NCI-H526 (cell line): ENCODE measurements at regions not wholly inside any gene's neighbourhood (a gene's known extent, or its start where the extent isn't known, plus 50 kb on each side); places are given as distances from the start of the nearest gene placed in this dataset.
"Not testable (repeated sequence)": the region's sequence is repeated elsewhere in the genome, so short reads cannot be mapped to it uniquely, and the experiment has no call there.

ENCODE experiments used
- DNase-seq, 2 experiments: peaks; one replicate each; lab custom pipeline; 2025; lab: John Stamatoyannopoulos, UW

- DNase-seq, result no peak
Measured at GRCh38 chr6:113750151-113750855, 106.8 kb upstream of the MARCKS start.

DNA sequence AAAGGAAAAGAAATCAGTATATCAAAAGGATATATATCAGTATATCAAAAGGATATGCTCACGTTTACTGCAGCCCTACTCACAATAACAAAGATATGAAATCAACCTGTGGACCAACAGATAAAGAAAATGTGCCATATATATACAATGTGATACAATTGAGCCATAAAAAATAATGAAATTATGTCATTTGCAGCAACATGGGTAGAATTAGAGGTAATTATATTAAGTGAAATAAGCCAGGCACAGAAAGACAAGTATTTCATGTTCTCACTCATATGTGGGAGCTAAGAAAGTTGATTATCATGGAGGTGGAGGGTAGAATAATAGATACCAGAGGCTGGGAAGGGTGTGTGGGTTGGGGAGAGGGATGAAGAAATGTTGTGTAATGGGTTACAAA lies 102.9 kb upstream of the MARCKS start:
- no peak for DNase-seq

GRCh38 chr6:113755449-113756289 lies 101.5 kb upstream of the MARCKS start:
- DNase-seq, result no peak

DNA sequence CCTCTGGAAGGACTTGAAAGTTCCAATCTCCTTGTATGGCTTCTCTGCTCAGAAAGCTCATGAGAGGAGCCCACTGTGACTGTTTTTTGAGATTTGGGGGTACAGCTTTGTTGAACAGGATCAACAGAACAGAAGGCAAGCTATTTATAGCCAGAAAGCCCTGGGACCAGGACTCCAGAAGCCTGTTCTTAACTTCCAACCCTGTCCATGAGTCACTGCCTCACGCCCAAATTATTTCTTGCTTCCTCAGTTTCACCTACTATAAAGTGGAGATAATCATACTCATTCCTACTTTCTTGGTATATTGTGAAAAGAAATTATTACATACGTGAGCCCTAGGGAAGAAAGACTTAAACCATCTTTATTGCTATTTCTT lies 100.9 kb upstream of the MARCKS start:
- no peak for DNase-seq

GRCh38 chr6:113758214-113758613 lies 98.9 kb upstream of the MARCKS start:
- DNase-seq, result no peak

DNA sequence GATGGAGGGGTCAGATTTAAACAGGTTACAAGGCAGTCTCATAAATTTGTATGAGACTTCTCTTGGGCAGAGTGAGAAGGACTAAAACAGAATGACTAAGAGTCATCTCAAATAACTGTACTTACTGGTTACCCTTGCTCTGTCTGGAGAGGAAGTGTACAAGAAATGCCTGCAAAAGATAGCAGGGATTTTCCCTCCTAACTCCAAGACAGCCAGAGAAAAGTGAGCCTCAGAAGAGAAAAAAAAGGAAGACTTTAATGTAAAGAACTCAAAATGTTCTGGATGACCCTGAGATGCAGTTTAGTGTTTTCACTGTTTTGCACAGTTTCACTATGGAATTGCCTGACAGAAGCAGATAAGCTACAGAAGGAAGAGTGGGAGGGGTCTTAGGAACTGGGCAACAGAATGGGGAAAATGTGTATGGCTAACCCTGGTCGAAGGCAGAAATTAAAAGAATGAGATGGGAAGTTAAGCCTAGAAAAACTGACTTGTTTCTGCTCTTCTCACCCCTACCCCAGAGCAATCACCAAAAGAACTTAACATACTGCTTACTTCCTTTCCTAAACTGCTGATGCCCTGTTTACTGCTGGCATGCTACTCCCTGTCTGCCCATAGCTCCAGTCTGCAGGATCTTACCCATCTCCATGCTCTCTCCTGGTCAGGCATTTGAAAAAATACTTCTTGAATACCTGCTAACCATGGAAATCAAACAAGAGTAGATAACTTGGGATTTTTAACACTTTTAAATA lies 98.1 kb upstream of the MARCKS start:
- no peak for DNase-seq

GRCh38 chr6:113762641-113763040 lies 94.5 kb upstream of the MARCKS start:
- DNase-seq, result no peak

DNA sequence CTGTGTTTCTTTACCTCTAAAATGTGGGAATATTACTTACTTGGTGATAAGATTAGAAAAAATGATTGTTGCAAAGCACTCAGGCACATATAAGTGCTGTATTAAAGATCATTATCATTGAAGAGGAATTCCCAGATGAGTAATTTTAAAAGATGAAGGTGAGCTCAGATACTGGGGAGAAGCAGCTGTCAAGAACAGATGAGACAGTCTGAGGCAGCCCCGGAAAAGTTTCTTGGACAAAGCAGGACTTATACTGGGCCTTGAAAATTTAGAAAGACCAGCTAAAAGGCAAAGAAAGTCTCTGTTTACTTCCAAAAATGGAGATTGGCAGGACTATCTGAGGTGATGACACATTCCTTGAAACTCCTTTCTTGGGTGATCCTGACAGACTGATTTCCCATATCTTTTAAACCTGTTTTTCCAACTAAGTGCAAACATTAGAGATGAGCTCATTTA lies 93.8 kb upstream of the MARCKS start:
- DNase-seq, result no peak

- DNase-seq, result no peak
Measured at GRCh38 chr6:113763876-113764275, 93.3 kb upstream of the MARCKS start.

DNA sequence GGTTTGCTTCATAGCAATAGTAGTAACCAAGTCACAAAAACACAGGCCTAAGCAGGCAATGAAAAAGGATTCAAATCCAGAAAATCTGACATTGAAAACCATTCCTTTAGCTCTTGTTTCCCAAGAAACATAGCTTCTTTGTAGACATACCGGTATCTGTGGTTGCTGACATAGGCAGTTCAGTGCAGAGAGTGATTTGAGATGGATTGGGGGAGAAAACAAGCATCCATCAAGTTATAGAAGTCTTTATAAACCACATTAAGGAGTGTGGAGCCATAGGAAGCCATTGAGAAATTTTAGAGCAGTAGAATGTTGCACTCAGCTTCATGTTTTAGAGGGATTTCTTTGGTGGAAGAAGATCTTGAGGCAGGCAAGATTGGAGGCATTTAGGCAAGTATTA lies 91.2 kb upstream of the MARCKS start:
- no peak for DNase-seq

- no peak for DNase-seq
Measured at GRCh38 chr6:113767985-113768384, 89.2 kb upstream of the MARCKS start.

DNA sequence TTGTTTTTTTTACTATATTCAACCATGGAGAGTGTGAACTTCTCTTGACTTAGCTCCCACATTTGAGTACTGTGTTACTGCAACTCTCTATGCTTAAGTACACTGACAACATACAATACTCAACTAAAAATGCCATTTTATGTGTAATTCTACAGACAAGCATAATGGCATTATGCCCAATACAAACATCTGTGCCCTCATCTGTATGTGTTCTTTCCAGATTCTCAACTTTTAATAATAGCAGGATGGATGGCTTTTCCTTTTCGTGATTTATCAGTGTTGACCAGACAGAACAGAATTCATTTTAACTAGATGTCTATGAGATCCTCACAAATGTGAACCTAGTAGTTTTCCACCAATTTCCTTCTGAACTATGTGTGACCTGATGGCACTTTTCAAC lies 84.2 kb upstream of the MARCKS start:
- DNase-seq, result no peak

- DNase-seq, result no peak
Measured at GRCh38 chr6:113774127-113774825, 82.9 kb upstream of the MARCKS start.

- no peak for DNase-seq
Measured at GRCh38 chr6:113776998-113777397, 80.1 kb upstream of the MARCKS start.

DNA sequence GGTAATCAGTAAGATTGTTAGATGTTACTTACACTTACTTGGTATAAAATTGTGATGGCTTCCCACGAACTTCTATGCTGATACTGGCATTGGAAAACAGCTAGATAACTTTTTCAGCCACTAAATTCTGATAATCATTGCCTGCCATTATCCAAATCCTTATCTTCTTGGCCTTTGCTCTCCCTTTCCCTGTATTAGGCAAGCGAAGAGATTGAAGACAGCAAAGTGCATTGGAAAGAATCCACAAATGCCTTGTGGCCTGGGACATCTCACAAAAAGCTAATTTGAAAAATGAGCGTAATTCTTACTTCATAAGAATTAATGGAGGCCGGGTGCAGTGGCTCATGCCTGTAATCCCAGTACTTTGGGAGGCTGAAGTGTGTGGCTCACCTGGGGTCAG lies 79.5 kb upstream of the MARCKS start:
- DNase-seq, result no peak

DNA sequence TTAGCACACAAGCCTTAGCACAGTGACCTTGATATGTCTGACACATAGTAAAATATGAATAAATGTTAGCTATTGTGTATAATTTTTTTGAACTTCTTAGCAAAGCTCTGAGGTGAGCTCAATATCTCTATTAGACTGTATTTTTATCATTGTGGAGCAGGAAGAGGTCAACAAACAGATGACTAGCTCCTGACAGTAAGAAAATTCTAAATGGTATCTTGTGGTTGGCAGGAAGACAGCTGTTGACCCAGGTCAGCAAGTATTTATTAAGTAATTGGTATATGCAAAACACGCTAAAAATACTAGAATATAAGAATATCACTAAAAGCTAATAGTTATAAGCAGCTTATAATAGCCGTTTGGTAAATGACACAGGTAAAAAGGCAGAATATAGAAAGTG lies 77.5 kb upstream of the MARCKS start:
- no peak for DNase-seq

DNA sequence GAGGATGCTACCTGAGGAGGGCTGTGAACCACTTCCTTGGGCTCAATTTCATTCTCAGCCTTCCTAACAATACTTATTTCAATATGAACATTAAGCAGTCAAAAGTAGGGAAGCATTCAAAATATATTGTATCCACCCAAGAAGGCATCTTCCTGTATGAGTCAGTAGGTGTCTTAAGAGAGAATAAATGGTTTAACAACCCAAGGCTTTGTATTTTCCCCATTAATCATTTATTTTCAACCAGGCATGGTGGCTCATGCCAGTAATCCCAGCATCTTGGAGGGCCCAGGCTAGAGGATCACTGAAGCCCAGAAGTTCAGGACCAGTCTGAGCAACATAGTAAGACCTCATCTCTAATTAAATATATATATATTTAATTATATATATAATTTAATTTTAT lies 74.5 kb upstream of the MARCKS start:
- no peak for DNase-seq

DNA sequence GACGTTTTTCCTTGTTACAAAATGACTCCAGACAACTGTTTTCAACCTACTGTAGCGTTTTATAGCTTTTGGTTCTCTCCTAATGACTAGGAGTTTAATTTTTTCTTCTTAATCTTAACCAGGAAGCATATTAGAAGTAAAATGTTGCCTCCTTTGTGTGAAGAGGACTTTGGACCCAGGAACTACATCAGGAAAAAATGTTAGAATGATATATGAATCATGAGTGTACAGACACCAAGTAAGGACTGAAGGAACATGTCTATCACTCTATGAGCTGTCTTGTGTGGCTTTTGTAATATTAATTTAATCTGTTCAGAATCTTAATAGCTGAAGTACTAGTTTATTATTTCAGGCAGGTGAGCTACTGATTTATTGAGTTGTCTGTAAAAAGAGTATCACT lies 71.0 kb upstream of the MARCKS start:
- no peak for DNase-seq

- no peak for DNase-seq
Measured at GRCh38 chr6:113788586-113788985, 68.6 kb upstream of the MARCKS start.

DNA sequence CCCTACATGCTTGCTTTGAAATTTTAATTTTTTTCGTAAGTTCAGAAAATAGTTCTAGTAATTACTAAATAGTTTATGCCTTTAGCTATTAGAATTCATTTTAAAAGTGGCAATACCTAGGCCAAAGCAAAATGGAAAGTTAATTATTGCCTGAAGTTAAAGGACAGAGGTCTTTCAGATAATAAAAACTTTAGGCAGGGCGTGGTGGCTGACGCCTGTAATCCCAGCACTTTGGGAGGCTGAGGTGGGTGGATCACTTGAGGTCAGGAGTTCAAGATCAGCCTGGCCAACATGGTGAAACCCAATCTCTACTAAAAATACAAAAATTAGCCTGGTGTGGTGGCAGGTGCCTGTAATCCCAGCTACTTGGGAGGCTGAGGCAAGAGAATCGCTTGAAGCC lies 65.9 kb upstream of the MARCKS start:
- DNase-seq, result not testable (repeated sequence)

DNA sequence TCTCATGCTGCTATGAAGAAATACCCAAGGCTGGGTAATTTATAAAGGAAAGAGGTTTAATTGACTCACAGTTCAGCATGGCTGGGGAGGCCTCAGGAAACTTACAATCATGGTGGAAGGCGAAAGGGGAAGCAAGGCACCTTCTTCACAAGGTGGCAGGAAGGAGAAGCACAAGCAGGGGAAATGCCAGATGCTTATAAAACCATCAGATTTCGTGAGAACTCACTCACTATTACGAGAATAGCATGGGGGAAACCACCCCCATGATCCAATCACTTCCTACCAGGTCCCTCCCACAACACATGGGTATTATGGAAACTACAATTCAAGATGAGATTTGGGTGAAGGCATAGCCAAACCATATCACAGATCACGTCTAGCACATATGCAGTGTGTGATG lies 61.8 kb upstream of the MARCKS start:
- not testable (repeated sequence) for DNase-seq

DNA sequence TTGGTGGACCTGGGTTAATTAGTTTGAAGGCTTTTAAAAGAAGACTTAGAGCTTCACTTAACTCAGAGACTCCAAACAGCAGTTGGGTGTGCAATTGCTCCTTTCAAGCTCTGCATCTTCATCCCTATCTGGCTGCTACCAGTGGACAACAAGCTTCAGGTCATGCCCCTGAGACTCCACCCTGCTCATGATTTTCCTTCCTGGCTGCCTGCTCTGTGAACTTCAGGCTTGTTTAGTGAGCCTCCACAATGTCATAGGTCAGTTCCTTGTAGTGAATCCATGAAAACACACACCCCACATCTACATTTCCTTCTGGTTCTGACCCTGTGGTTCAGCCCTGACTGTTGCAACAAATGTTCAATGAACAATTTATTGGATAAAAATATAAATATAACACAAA lies 61.1 kb upstream of the MARCKS start:
- no peak for DNase-seq
